Skeletal muscle tissue (tissue), 3 donors: ENCODE measurements at regions not wholly inside any gene's neighbourhood (a gene's known extent, or its start where the extent isn't known, plus 50 kb on each side); places are given as distances from the start of the nearest gene placed in this dataset.

Experiments used
- H3K27ac ChIP-seq: one replicate; pipeline ENCODE4 v1.7.0; 2013; ENCODE audit warnings: mild to moderate bottlenecking, low read depth, low read length, inconsistent platforms
- H3K27me3 ChIP-seq, 3 donors: one replicate each; pipeline ENCODE4 v1.7.0; 2013; ENCODE audit warnings: low read length in 3 of 3; ENCODE audit not compliant: control insufficient read depth in 3 of 3, insufficient read depth in 3 of 3
- H3K36me3 ChIP-seq, 3 donors: one replicate each; pipeline ENCODE4 v1.7.0; 2013; ENCODE audit warnings: low read length in 3 of 3; ENCODE audit not compliant: control insufficient read depth in 3 of 3, insufficient read depth in 3 of 3
- H3K4me1 ChIP-seq, 3 donors: one replicate each; pipeline ENCODE4 v1.7.0; 2013; ENCODE audit warnings: low read length in 3 of 3, mild to moderate bottlenecking in 3 of 3; ENCODE audit not compliant: control insufficient read depth in 3 of 3, insufficient read depth in 3 of 3
- H3K4me3 ChIP-seq, 3 donors: one replicate each; pipeline ENCODE4 v1.7.0; 2013; ENCODE audit warnings: low read length in 3 of 3
- H3K9ac ChIP-seq, 3 donors: one replicate each; pipeline ENCODE4 v1.7.0; 2013; ENCODE audit warnings: low read length in 3 of 3, mild to moderate bottlenecking in 3 of 3, moderate library complexity in 2 of 3, low read depth in 1 of 3
- H3K9me3 ChIP-seq, 3 donors: one replicate each; pipeline ENCODE4 v1.7.0; 2013; ENCODE audit warnings: low read length in 3 of 3; ENCODE audit not compliant: control insufficient read depth in 3 of 3
- donor health status: Osteomylitis.

DNA sequence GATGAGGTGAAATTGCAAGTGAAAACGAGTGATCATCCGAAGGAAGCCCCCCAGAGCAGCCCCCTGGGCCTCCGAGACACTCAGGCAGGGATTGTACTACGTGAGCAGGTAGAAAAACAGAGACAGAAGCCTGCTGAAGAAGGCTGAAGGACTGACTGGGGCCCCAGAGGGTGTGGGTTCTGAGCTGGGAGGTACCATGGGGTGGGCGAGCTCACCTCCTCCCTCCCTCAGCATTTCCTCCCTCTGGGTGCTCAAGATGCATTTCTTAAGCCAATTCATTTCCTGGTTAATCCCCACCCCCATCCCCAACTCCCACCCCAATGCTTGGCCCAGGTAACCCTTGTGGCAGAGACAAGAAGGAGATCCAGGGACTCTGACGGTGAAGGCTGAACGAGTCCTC is 108.7 kb downstream of the BDH1 start:
- H3K9ac ChIP-seq = no peak overlapping the region
- no peaks in the 10 kb centered on the region for H3K36me3 ChIP-seq
- no peak overlapping the region for H3K27ac ChIP-seq
- no peak overlapping the region for H3K4me3 ChIP-seq
- no peaks in the 10 kb centered on the region for H3K27me3 ChIP-seq
- H3K4me1 ChIP-seq = no peaks in the 10 kb centered on the region
- H3K9me3 ChIP-seq = no peaks in the 10 kb centered on the region

- H3K4me3 ChIP-seq = no peak overlapping the region
- no peaks in the 10 kb centered on the region for H3K9me3 ChIP-seq
- no peak overlapping the region for H3K9ac ChIP-seq
- H3K27ac ChIP-seq = no peak overlapping the region
- H3K27me3 ChIP-seq = no peaks in the 10 kb centered on the region
- H3K4me1 ChIP-seq = no peaks in the 10 kb centered on the region
- no peaks in the 10 kb centered on the region for H3K36me3 ChIP-seq
Observed at GRCh38 chr3:197446700-197447056, 109.1 kb downstream of the BDH1 start.

GRCh38 chr3:197445896-197446699 is 109.7 kb downstream of the BDH1 start:
- Histone ChIP-seq H3K27ac (no peak overlapping the region), H3K36me3 (no peaks in the 10 kb centered on the region), H3K9ac (no peak overlapping the region), H3K4me3 (no peak overlapping the region), H3K9me3 (no peaks in the 10 kb centered on the region), H3K4me1 (no peaks in the 10 kb centered on the region), H3K27me3 (peaks cover 0 to 1% (median 0%) of the 10 kb centered on the region in 3 donors)

DNA sequence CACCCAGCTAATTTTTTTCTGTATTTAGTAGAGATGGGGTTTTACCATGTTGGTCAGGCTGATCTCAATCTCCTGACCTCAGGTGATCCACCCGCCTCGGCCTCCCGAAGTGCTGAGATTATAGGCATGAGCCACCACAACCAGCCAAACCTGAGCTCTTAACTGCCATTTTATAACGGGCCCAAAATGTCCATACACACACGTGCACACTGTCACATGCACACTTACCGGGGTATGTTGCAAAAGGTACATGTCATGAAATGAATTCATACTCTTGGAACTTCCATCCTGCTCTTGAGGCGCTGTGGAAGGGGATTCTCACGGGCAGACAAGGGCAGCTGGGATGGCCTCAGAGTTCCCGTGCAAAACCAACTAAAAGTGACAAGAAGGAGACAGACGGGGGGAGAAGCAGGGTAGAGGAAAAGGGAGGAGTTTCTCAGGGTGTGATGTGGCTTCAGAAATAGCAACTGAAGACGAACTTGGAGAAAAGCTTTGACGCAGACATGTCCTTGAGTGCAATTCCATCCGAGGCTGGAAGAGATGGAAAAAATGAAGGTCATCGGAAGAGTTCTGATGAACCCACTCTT is 110.9 kb downstream of the BDH1 start:
- Histone ChIP-seq H3K9me3 (no peaks in the 10 kb centered on the region), H3K27ac (no peak overlapping the region), H3K4me3 (no peak overlapping the region), H3K4me1 (no peaks in the 10 kb centered on the region), H3K36me3 (no peaks in the 10 kb centered on the region), H3K27me3 (peaks cover 0 to 4% (median 2%) of the 10 kb centered on the region in 3 donors), H3K9ac (no peak overlapping the region)

GRCh38 chr3:197443506-197443905 is 112.3 kb downstream of the BDH1 start:
- H3K36me3 ChIP-seq = no peaks in the 10 kb centered on the region
- no peaks in the 10 kb centered on the region for H3K4me1 ChIP-seq
- no peak overlapping the region for H3K27ac ChIP-seq
- no peaks in the 10 kb centered on the region for H3K9me3 ChIP-seq
- no peak overlapping the region for H3K4me3 ChIP-seq
- H3K27me3 ChIP-seq = peaks cover 0 to 5% (median 4%) of the 10 kb centered on the region in 3 donors
- H3K9ac ChIP-seq = no peak overlapping the region

- Histone ChIP-seq H3K9me3 (no peaks in the 10 kb centered on the region), H3K36me3 (no peaks in the 10 kb centered on the region), H3K4me3 (no peak overlapping the region), H3K9ac (no peak overlapping the region), H3K27me3 (peaks cover 0 to 5% (median 4%) of the 10 kb centered on the region in 3 donors), H3K4me1 (no peaks in the 10 kb centered on the region), H3K27ac (no peak overlapping the region)
Observed at GRCh38 chr3:197440717-197441303, 115.0 kb downstream of the BDH1 start.

DNA sequence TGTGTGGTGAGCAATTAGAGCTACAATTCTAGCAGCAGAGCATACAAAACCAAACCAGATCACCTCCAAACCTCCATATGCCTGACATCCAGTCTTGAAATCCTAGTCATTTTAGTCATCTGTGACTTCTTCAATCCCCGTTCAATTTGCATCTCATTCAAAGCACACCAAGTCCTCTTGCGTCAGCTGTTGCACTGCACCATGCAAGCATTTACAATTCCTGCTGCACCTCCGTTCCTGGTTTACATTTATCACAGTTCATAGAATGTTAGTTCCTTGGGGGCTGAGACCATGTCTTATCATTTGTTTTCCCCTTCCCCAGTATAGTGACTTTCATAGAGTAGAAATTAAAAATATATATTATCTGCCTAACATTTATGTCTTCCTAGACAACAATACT is 116.9 kb downstream of the BDH1 start:
- Histone ChIP-seq H3K36me3 (no peaks in the 10 kb centered on the region), H3K27ac (no peak overlapping the region), H3K4me3 (no peak overlapping the region)

DNA sequence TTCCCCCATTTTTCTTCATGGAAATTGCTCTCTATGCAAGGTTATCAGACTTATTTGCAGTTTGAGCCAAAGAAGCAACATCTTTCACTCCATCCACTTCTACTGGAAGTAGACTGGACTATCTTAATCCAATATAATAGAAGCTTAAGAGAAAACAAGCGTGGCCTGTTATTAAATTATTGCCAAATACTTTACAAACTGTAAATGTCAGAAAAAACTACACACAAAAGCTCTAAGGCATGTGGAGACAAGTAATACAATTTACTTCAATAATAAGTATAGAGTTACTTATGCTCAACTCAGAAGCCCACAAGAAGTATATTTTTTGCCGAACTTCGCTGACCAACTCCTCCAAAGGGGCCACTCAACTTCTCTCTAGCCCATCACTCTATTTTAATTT is 120.3 kb downstream of the BDH1 start:
- no peaks in the 10 kb centered on the region for H3K9me3 ChIP-seq
- H3K4me1 ChIP-seq = peaks cover 0 to 4% (median 0%) of the 10 kb centered on the region in 3 donors
- H3K9ac ChIP-seq = no peak overlapping the region
- no peak overlapping the region for H3K27ac ChIP-seq
- H3K27me3 ChIP-seq = peaks cover 0 to 7% (median 0%) of the 10 kb centered on the region in 3 donors
- H3K4me3 ChIP-seq = no peak overlapping the region
- H3K36me3 ChIP-seq = no peaks in the 10 kb centered on the region

More for the DNA sequence above, 116.9 kb downstream of the BDH1 start:
- Histone ChIP-seq H3K4me1 (no peaks in the 10 kb centered on the region), H3K9ac (no peak overlapping the region), H3K27me3 (peaks cover 0 to 5% (median 4%) of the 10 kb centered on the region in 3 donors), H3K9me3 (no peaks in the 10 kb centered on the region)

DNA sequence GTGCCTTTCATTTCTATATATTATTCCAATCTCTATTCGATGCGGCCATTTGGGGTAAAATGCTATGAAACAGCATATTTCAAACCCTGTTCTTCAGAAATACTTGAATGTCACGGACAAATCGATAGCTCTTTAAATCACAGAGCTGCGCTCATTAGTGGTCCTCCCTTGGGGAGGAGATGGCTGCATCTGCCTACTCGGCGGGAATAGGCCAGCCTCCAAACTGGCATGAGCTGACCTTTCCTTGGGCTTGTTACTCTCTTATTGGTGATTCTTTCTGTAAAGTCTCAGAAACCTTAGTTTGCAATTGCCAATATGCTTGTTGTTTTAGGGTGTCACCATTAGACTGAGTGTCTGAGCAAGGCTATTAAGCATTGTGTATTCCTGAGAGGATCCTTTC is 120.9 kb downstream of the BDH1 start:
- Histone ChIP-seq H3K4me3 (no peak overlapping the region), H3K9me3 (no peaks in the 10 kb centered on the region), H3K36me3 (no peaks in the 10 kb centered on the region), H3K9ac (no peak overlapping the region), H3K27me3 (peaks cover 0 to 5% (median 0%) of the 10 kb centered on the region in 3 donors), H3K27ac (no peak overlapping the region), H3K4me1 (peaks cover 0 to 4% (median 0%) of the 10 kb centered on the region in 3 donors)
